Gastroesophageal sphincter (tissue), 4 donors: ENCODE measurements at regions not wholly inside any gene's neighbourhood (a gene's known extent, or its start where the extent isn't known, plus 50 kb on each side); places are given as distances from the start of the nearest gene placed in this dataset.

Experiments
- ATAC-seq: fragments of 150-250 bp; one replicate; pipeline ENCODE4 v1.9.1; 2016; ENCODE audit warnings: mild to moderate bottlenecking, moderate library complexity
- H3K27ac ChIP-seq, 4 donors: fragments of 200-600 bp; sonication (generic) in 3 of 4; 1 replicate in 3 of 4; 2 replicates in 1 of 4; pipeline ENCODE4 v1.5.1; 2016 to 2019
- H3K27me3 ChIP-seq: fragments of 200-600 bp; sonication (generic); one replicate; pipeline ENCODE4 v1.5.1; 2019
- H3K36me3 ChIP-seq, 2 donors: fragments of 200-600 bp; sonication (generic); one replicate each; pipeline ENCODE4 v1.5.1; 2019; ENCODE audit warnings: control low read depth in 1 of 2
- H3K4me1 ChIP-seq, 3 donors: fragments of 200-600 bp; sonication (generic); 1 replicate in 2 of 3; 2 replicates in 1 of 3; pipeline ENCODE4 v1.5.1; 2016 to 2019; ENCODE audit warnings: control low read depth in 2 of 3
- H3K4me3 ChIP-seq, 2 donors: fragments of 200-600 bp; sonication (generic); one replicate each; pipeline ENCODE4 v1.5.1; 2019; ENCODE audit warnings: mild to moderate bottlenecking in 1 of 2, moderate library complexity in 1 of 2
- H3K9me3 ChIP-seq, 3 donors: fragments of 200-600 bp; sonication (generic); one replicate each; pipeline ENCODE4 v1.5.1; 2017 to 2019; ENCODE audit warnings: control low read depth in 2 of 3
- EP300 ChIP-seq: sonication (generic); formaldehyde crosslinking; IDR thresholded peaks from one replicate; pipeline ENCODE4 v1.6.1; 2017; ENCODE audit warnings: antibody characterized with exemption, mild to moderate bottlenecking
- POLR2A ChIP-seq, 2 donors: fragments of 450-650 bp; IDR thresholded peaks; one replicate each; pipeline ENCODE4 v1.6.1; 2017; ENCODE audit warnings: antibody characterized with exemption in 2 of 2, mild to moderate bottlenecking in 2 of 2, moderate library complexity in 1 of 2
- POLR2AphosphoS5 ChIP-seq: sonication (generic); formaldehyde crosslinking; IDR thresholded peaks from one replicate; pipeline ENCODE4 v1.6.1; 2017; ENCODE audit warnings: antibody characterized with exemption
- WGBS, 2 donors: methylation state at CpG; one replicate each; pipeline ENCODE4 v1.1.5; 2018; ENCODE audit warnings: low coverage in 1 of 2; 5-methylcytosine and 5-hydroxymethylcytosine counted together
- TF ChIP-seq, protein P1 (sequence below), 4 experiments: fragments of 200-600 bp in 2 of 4; fragments of 450-650 bp in 2 of 4; sonication (generic) in 1 of 4; IDR thresholded peaks; one replicate each; pipeline ENCODE4 v1.5.1; 2017 to 2019; ENCODE audit warnings: antibody characterized with exemption in 4 of 4, mild to moderate bottlenecking in 2 of 4, moderate library complexity in 2 of 4

DNA sequence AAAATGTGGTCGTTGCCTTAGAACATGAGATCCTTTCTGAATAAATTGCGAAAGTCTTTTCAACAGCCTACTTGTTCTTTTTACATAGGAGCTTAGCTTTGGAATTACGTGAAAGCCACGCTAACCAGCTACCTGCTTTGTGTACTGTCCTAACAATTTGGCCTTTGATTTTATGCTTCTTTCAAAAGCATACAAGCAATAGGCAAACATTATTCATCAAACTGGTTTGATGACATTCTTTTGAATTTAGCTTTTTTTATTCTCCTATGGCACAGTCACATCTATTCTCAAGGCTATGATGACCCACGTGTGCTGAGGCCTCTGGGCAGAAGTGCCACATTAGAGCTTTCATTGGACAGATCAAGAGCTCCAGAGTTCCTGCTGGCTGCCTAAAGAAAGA lies 178.0 kb upstream of the DPT start:
- Histone ChIP-seq H3K27ac (no peak overlapping the region), H3K9me3 (no peaks in the 10 kb centered on the region), H3K4me1 (no peaks in the 10 kb centered on the region), H3K27me3 (no peaks in the 10 kb centered on the region), H3K36me3 (no peaks in the 10 kb centered on the region), H3K4me3 (no peak overlapping the region)
- TF ChIP-seq POLR2AphosphoS5 (no peak), POLR2A (IDR thresholded peaks at IDR 0.05) (no peak), EP300 (no peak)
- TF ChIP-seq, protein P1, sequence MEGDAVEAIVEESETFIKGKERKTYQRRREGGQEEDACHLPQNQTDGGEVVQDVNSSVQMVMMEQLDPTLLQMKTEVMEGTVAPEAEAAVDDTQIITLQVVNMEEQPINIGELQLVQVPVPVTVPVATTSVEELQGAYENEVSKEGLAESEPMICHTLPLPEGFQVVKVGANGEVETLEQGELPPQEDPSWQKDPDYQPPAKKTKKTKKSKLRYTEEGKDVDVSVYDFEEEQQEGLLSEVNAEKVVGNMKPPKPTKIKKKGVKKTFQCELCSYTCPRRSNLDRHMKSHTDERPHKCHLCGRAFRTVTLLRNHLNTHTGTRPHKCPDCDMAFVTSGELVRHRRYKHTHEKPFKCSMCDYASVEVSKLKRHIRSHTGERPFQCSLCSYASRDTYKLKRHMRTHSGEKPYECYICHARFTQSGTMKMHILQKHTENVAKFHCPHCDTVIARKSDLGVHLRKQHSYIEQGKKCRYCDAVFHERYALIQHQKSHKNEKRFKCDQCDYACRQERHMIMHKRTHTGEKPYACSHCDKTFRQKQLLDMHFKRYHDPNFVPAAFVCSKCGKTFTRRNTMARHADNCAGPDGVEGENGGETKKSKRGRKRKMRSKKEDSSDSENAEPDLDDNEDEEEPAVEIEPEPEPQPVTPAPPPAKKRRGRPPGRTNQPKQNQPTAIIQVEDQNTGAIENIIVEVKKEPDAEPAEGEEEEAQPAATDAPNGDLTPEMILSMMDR (IDR thresholded peaks at IDR 0.05), result no peak
- ATAC-seq, result no peak
- WGBS, 2 donors, result 76 to 96% methylated on average over 4 to 5 of the region's 5 CpGs

- no peaks in the 10 kb centered on the region for H3K9me3 ChIP-seq
- no peaks in the 10 kb centered on the region for H3K36me3 ChIP-seq
- no peak for ATAC-seq
- no peaks in the 10 kb centered on the region for H3K27me3 ChIP-seq
- no peak overlapping the region for H3K4me3 ChIP-seq
- H3K4me1 ChIP-seq, result no peaks in the 10 kb centered on the region
- no peak overlapping the region for H3K27ac ChIP-seq
- TF ChIP-seq, protein P1 (IDR thresholded peaks at IDR 0.05), result no peak
- TF ChIP-seq POLR2AphosphoS5 (no peak), POLR2A (IDR thresholded peaks at IDR 0.05) (no peak), EP300 (no peak)
Measured at GRCh38 chr1:168907786-168908348, 178.9 kb upstream of the DPT start.

DNA sequence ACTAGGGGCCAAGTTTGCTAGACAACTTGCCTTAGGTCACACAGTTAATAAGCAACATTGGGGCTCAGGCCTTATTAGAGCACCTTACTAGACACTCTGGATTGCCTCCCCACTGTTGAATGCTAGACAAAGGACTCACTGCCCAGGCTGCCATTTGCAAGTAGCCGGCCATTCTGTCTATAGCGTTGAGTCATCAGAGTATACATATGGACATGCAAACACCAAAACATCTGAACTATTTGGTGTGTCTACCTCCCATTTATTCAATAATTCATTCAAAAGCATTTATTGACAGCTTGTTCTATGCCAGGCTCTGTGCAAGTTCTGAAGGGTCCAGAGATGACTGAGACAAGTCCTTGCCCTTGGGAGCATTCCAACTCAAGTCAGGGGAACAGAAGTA lies 181.4 kb upstream of the DPT start:
- Histone ChIP-seq H3K36me3 (no peaks in the 10 kb centered on the region), H3K27me3 (no peaks in the 10 kb centered on the region), H3K4me3 (no peak overlapping the region), H3K9me3 (no peaks in the 10 kb centered on the region), H3K4me1 (no peaks in the 10 kb centered on the region), H3K27ac (no peak overlapping the region)
- 63 to 91% methylated on average over 2 of the region's 2 CpGs for WGBS, 2 donors
- no peak for TF ChIP-seq POLR2AphosphoS5
- TF ChIP-seq, protein P1 (IDR thresholded peaks at IDR 0.05), result no peak
- no peak for TF ChIP-seq EP300
- TF ChIP-seq POLR2A (IDR thresholded peaks at IDR 0.05), result no peak
- ATAC-seq, result no peak

- Histone ChIP-seq H3K9me3 (no peaks in the 10 kb centered on the region), H3K4me1 (no peaks in the 10 kb centered on the region), H3K27me3 (no peaks in the 10 kb centered on the region), H3K27ac (no peak overlapping the region), H3K4me3 (no peak overlapping the region), H3K36me3 (no peaks in the 10 kb centered on the region)
- TF ChIP-seq, protein P1 (IDR thresholded peaks at IDR 0.05), result no peak
- ATAC-seq, result no peak
Measured at GRCh38 chr1:168911370-168911769, 182.4 kb upstream of the DPT start.

DNA sequence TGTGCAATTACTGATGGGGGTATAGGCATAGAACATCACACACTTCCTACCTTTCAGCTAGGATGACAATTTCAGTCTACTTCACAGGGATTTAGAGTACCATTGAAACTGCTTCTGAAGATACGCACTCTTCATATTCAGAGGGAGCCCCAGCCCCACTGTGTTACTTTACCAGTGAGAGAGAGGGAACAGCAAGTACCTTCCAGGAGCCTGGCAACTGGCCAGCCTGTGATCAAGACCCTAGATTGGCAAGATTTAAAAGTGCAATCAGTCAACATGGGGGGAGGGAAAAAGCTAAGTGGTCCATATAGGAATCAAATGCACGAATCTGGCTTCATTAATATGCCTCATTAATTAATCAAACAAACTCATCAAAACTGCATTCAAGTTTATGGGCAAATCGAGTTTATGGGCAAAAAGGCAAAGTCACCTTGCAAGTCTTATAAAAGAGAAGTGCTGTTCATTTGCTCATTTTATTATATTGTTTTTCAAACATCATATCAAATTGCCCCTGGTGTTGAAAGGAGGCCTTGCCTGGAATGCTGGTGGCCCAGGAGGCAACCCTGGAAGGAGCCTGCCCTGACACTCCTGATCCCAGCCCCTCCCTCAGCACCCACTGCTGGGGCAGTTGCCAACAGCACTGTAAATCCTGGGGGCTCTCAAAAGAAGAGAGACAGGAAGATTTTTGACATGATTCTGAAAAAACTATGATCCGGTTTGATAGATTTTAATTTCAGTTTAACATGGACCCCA lies 184.9 kb upstream of the DPT start:
- no peak for ATAC-seq
- Histone ChIP-seq H3K27me3 (no peaks in the 10 kb centered on the region), H3K27ac (no peak overlapping the region), H3K4me1 (no peaks in the 10 kb centered on the region), H3K9me3 (no peaks in the 10 kb centered on the region), H3K4me3 (no peak overlapping the region), H3K36me3 (no peaks in the 10 kb centered on the region)
- WGBS, 2 donors, result 88 to 91% methylated on average over 3 to 4 of the region's 4 CpGs
- TF ChIP-seq POLR2AphosphoS5 (no peak), EP300 (no peak), POLR2A (IDR thresholded peaks at IDR 0.05) (no peak)
- TF ChIP-seq, protein P1 (IDR thresholded peaks at IDR 0.05), result no peak
